NT2/D1 (cell line): ENCODE measurements at regions not wholly inside any gene's neighbourhood (a gene's known extent, or its start where the extent isn't known, plus 50 kb on each side); places are given as distances from the start of the nearest gene placed in this dataset.

Source experiments
- YY1 ChIP-seq: IDR thresholded peaks from 2 replicates; pipeline ENCODE4 v1.6.1; 2011; ENCODE audit not compliant: insufficient read length, insufficient read depth
- ZNF274 ChIP-seq: IDR thresholded peaks from 2 replicates; pipeline ENCODE4 v1.6.1; 2011; ENCODE audit warnings: mild to moderate bottlenecking, low read depth, low read length

GRCh38 chr11:133699071-133699470 lies 146.2 kb downstream of the SPATA19 start:
- TF ChIP-seq YY1 (no peak), ZNF274 (no peak)
